Left renal cortex interstitium (tissue), 4 donors: ENCODE measurements at regions not wholly inside any gene's neighbourhood (a gene's known extent, or its start where the extent isn't known, plus 50 kb on each side); places are given as distances from the start of the nearest gene placed in this dataset.
"Not testable (repeated sequence)": the region's sequence is repeated elsewhere in the genome, so short reads cannot be mapped to it uniquely, and the experiment has no call there.

Experiments
- DNase-seq, 4 donors: peaks; one replicate each; pipeline ENCODE4 v3.0.0-alpha.2; 2013; ENCODE audit warnings: low read depth in 4 of 4, low spot score in 2 of 4, missing footprints in 1 of 4

DNA sequence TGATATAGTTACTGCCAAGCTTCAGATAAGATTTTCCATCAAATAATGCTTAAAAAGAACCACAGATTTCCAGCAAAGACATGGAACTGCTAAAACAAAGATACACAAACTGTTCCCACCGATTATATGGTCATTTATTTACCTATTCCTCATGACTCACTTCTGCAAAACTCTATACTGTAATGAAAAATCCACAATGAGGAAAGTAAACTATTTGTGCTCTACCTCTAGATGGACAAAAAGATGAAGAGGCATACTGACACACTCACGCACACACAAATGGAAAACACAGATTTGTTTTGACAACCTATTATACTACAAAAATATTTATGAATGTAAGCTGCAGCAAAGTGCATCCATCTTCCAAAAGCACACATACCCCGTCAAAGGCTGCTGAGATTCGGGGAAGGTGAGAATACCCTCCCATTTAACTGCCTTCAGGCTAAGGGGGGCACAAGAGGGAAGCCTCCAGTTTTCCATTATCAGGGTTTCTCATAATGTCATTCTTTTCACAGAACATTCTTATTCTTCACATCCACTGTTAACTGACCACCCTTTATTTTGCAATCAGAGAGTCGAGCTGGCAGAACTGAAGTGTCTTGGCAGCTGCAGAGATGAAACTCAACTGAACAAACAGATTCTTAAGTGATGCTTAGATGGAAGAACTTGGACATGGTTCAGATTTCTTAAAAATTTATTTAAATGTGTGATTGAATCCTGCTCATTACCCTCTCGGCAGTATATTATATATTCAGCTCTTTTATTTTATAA, 115.9 kb upstream of the TANK start:
- DNase-seq = no peak

DNA sequence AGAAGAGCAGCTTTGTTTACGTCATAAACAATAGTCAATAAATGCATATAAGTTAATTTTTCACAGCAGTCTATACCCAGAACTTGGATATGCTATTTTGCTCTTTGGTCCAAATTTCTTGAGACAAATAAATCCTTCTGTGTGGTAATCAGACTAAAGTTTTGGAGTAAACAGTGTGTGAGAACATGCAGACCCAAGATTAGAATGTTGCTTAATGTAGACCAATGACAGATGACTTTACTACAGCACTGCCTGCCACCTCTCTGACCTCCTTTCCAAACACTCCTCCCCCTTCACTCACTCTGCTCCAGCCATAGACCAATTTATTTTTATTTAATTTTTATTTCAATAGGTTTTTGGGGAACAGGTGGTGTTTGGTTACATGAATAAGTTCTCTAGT, 115.3 kb upstream of the TANK start:
- DNase-seq = no peak

DNA sequence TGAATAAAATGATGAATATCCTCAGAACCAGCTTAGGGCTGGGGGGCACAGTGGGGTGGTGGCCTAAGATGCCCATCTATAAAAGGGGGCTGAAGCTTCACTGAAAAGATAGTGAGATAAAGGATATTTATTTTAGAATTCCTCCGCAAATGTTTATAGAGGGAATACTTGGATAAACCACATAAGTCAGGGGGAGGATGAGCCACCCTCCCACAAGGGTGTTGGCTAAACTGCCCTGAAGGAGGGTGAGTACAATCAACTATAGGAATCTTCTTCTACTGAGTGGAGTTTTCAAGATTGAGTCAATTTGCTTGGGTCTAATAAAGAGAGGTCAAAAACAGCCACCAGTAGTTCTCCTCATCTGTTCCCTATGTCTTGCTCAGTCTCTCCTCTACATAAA, 114.5 kb upstream of the TANK start:
- DNase-seq = no peak

DNA sequence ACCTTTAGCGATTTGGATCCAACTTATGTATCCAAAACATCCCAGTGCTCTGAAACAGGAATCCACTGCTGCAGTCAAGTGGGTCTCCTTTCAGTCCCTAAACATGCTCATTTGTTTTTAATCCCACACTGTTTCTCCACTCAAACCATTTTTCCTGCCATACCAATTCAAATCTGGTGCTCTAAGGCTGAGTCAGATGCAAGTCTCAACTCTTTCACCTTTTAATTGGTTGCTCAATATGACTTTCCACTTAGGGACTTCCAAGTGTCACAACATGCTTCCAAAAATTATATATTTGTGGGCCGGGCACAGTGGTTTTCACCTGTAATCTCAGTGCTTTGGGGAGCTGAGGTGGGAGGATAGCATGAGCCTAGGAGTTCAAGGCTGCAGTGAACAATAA, 113.4 kb upstream of the TANK start:
- no peak for DNase-seq

DNA sequence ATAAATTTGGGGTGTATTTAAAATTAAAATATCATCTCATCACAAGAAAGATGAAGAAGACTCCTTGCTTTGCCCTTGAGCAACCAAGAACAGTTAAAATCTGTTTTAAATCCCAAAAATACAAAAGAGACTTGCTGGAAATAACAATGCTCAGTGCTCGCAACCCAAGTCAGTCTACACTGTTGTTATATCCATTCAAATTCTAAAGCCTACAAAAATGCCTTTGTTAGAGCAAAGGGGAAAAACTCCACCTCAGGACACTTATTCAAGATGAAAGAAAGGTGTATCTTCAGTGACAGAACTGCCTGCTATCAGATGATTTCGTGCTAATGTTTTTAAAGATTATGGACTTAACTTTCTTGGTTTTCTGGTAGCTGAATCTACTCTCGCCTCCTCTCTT, 111.9 kb upstream of the TANK start:
- no peak for DNase-seq

DNA sequence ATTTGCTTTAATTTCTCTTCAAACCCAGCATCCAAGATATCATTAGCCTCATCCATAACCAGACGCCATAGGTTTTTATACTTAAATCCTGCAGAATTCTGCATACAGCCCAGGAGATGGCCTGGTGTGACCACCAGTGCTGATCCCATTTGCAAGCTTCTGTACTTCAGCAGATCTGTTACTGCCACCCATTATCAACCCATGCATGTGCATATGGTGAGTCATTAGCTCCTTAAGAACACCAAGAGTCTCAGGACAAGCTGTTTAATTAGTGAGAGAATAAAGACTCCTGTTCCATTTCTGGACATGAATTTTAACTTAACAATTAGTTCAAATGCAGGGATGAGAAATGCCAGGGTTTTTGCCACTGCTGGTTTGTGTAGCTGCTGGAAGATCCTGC, 110.7 kb upstream of the TANK start:
- no peak for DNase-seq

DNA sequence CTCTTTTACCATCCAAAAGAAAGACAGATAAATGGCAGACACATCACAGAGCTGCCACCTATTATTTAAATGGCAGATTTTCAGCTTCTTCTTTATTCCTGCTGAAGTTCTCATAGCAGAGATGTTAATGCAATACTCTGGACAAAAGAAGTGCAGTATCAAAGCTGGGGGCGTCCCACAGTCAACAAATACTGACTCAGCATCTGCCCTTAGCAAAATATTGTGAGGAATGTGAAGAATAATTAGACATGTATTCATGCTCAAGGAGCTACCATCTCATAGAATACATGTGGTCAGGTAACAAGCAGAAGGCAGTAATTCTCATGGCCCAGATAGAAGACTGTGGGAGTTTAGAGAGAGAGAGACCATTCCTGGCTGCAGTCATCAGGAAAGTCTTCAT, 108.0 kb upstream of the TANK start:
- no peak for DNase-seq

DNA sequence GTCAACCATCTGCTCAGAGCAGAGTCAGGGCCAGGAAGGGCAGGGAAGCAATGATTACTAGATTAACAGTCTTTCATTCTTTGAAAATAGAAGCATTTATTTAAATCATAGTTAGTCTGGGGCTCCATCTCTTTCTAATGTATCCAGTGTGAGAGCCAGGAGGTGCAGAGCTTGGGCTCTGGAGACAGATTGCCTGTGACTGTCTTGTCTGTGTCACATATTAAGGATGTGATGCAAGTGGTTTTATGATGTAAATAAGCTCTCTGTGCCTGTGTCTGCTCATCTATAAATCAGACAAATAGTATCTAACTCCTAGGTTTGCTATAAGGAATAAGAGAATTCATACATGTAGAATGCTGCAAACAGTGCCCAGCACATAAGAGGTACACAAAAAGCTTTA, 104.9 kb upstream of the TANK start:
- DNase-seq = no peak

DNA sequence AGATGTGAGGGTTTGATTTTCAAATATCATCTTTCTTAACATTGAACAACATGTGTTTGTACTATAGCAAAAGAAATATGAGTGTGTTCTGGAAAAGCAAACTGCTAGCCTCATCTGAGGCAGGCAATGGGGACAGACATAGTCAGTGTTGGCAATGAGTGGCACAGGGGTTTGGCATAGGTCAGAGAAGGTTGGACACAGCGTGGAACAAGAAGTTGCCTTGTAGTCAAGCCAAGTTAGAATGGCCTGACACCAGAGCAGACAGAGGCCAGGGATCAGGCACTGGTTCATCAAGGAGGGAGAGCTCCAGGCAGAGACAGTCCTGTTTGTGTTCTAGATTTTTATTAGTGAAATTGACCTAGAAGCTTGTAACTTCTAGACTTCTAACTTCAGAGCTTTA, 100.8 kb upstream of the TANK start:
- no peak for DNase-seq

DNA sequence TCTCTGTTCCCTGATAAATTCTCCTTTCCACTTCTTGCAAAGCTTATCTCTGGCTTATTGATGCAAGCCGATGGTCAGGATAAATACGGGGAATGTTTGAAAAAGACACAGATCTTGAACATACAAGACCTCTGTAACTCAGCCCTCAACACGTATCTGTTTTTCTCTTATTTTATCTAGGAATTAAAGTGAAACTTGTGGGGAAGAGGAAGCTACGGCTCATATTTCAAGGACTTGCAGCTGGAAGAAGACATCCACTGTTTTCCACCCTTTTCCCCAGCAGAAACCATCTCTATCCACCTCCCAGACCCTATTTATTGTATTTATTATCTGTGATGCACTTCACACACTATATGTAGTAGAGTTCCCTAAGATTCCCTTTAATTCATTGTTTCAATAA, 98.4 kb upstream of the TANK start:
- no peak for DNase-seq

DNA sequence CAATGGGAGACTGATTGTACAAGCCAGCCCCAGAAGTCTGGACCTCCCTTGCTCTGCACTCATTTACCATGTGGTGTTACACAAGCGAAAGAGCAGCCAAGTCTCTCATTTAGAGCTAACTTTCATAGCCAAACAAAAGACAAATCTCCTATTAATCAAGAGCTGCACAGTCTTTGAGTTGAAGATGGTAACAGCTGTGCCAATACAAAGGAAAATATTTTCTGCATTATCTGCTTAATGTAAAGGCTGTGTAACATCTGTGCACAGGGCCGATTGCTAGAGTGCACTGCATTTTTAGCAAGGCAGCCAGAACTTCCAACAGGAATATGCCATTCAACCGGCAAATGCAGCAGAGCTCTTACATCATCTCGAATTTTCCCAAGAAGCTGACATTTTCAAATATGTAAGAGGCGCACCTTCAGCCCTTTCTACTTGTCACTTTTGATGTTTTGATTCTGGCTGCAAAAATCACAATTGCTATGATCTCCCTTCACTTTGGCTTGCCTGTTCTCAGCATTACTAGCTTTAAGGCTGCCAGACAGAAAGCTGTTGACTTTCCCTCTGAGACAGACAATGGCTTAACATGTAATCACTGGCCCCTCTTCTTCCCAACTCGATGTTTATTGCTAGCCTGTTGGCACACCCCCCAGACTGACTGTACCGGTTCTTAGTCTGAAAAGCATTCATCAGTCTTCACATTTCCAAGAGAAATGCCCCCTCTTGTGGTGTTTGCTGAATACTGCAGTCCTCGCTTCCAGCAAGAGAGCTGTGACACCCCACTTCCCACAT, 96.9 kb upstream of the TANK start:
- peak; percentile 37 to 79 (median 52) for DNase-seq

DNA sequence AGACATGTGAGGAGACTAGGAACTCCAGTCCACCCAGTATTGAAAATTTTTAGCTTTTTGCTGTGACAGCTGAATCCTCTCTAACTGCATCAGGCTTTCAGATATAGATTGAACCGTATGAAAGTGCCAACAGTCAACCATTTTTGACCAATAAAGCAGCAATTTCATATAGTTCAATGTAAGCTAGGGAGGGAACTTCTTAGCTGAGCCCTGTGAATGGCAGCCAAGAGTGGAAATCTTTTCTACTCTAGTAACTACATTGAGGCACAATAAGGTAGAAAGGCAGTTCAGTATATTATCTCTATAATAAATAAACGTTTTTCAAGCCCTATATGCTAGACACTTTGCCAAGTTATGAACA, 96.3 kb upstream of the TANK start:
- DNase-seq = no peak

DNA sequence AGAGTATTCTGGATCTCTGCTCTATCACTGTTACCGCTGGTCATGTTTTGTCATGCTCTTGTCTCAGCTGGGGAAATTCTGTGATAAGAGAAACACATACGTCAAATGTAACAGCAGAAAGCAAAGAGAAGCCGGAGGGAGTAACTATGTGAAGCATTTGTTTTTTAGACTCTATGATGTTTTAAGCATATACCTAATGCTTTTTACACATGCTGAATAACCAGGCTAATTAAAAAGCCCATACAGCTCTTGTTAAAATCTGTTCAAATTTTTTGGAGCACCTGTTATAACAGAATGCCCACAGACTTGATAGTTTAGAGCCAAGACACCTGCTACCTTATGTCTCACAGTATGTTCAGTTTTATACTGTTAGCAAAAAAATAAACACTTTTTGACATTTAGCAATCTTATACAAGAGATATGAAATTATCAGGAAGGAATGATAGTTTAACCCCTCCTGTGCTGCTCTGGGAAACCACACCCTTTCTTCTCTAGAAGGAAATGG, 92.3 kb upstream of the TANK start:
- DNase-seq = no peak

DNA sequence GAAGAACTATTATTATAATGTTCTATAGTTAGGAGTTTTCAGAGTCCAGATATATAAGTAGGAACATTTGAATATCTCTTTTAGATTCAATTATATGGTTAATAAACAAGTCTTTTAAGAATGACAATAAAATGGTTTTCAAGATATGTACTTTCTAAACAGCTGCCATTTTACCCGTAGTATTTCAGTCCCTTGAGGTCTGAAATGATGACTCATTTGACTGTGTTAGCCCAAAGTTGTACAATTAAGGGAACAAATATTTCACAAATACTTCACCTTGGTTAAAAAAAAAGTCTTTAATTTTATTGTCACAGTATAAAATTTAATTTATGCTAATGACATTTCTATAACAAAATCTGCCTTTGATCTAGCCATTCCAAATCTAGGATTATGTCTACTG, 91.6 kb upstream of the TANK start:
- DNase-seq = no peak

DNA sequence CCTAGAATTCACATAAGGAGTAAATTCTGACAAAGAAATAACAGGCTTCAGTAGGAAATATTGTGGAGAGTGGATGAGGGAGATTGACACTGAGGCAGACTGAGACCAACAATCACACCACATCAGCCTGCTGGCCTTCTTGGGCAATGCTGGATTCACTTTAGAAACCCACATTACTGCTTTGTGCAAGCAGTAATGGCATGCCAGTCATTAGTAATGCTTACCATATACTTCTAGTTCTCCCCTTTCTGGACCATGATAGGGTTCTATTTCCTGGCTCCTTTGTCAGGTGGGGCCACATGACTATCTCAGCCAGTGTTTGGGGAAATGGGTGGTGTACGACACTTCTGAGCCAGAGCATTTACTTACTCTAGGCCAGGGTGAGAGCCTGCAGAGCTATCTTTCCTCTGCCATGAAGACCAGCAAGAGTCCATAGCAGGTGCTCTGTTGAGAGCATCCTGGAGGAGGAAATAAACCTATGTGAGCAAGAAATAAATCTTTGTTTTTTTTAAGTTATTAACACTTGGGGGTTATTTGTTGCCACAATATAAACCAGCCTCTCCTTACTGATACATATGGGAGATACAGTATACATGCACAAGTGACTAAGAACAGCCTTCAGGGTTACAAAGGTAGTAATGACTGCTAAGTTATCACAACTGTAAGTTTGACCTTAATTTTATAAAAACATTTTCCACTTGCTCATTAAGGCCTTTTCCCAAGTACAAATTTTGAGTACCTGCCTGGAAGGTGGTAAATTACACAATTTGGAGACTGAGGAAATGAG, 89.3 kb upstream of the TANK start:
- no peak for DNase-seq

DNA sequence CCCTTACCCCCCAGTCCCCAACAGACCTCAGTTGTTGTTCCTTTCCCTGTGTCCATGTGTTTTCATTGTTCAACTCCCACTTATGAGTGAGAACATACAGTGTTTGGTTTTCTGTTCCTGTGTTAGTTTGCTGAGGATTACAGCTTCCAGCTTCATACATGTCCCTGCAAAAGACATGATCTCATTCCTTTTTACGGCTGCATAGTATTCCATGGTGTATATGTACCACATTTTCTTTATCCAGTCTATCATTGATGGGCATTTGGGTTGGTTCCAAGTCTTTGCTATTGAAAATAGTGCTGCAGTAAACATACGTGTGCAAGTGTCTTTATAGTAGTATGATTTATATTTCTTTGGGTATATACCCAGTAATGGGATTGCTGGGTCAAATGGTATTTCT, 87.8 kb upstream of the TANK start:
- not testable (repeated sequence) for DNase-seq

DNA sequence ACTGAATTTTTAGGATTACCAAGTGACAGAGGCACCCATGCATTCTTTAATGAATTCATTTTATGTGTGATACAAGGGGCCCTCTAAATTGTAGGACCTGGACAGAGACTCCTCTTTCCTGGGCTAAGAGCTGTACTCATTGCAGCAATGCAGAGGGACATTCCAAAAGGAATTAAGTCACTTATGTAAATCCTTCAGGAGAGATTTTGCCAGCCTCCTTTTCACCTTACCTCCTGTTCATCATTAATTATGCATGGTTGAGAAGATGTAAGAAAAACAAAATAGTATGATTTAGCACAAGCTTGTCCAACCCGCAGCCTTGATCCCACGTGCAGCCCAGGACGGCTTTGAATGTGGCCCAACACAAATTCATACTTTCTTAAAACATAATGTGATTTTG, 84.5 kb upstream of the TANK start:
- DNase-seq = no peak

DNA sequence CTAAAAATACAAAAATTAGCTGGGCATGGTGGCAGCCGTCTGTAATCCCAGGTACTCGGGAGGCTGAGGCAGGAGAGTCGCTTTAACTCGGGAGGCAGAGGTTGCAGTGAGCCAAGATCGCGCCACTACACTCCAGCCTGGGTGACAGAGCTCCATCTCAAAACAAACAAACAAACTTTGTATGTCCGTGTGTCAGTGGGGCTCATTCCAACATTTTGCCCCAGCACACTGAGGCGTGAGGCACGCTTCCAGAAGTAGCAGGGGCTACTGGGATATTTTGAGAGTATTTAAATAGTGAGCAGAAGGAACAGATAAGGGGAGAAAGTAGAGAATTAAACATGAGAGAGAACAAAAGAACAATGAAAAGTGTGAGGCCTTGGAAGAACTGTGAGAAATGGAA, 83.3 kb upstream of the TANK start:
- DNase-seq = no peak

DNA sequence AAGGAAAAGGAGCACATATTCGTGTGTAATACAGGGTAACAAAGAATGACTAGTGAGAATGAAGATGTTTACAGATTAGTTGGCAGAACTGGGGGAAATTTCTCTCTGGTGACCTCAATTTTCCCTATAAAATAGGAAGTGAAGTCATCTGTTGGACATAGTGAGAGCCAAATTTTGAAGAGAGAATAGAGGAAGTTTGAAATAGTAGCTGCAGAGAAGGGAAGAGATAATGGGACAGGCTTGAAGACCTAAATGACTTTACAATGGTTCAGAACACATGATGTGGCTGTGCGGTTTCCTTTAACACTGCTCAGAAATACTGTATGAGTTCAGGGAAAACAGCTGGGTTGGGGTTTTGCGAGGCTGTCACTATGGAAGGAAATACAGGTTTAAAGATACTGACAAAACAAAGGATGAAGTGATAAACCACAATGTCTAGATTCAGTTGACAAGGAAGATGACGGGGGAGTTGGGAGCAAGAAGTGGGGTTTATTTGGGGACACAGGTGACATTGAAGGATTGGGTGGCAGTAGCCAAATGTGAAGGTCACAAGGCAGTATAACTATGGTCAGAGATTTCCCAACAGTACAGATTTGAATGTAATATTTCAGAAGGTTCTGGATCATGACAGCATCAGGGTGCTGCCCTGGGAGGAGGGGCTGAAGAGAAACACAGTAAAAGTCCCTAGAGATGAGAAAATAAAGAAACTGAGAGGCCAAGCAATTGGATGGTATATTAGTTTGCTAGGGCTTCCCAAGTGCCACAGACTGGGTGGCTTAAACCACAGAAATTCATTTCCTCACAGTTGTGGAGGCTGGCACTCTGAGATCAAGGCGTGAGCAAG, 82.6 kb upstream of the TANK start:
- no peak for DNase-seq

DNA sequence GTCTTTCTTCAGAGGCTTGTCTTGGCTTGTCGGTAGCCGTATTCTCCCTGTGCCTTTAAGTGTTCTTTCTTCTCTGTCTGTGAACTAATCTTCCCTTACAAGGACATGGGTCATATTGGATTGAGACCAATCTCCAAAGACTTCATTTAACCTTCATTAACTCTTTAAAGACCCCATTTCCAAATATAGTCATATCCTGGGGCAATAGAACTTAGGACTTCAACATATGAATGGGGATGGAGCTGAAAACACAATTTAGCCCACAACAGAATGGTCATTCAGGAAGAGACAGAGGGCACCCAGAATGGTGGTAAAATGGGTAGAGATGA, 82.1 kb upstream of the TANK start:
- DNase-seq = no peak

DNA sequence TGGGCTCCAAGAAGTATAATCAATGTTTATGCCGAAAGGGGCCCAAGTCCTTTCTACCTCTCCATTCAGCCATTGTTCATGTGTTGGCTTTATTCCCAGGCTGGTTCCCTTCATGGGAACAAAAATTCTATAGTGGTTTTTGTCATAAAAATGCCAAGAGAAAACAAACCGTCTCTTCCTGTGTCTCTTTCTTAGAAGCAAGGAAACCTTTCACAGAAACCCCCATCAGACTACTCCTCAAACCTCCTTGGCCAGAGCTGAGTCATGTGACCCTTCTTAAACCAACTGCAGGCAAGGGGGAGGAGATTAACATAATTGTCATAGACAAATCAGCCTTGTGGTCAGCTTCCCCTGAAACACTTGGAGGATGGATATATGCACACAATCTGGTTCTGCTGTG, 75.1 kb upstream of the TANK start:
- no peak for DNase-seq
